Fibroblast of mammary gland (primary cell): ENCODE measurements at regions not wholly inside any gene's neighbourhood (a gene's known extent, or its start where the extent isn't known, plus 50 kb on each side); places are given as distances from the start of the nearest gene placed in this dataset.

Experiments used
- DNase-seq: peaks from one replicate; pipeline ENCODE4 v3.0.0-alpha.2; 2010; ENCODE audit warnings: low read depth
- H3K4me3 ChIP-seq: 2 replicates; pipeline ENCODE4 v1.5.1; 2011; ENCODE audit warnings: low read depth, mild to moderate bottlenecking, low read length, moderate library complexity; ENCODE audit not compliant: control insufficient read depth
- TF ChIP-seq, protein P1 (sequence below): conservative IDR thresholded peaks from 2 replicates; pipeline ENCODE4 v1.5.1; 2011; ENCODE audit warnings: low read depth, low read length, inconsistent platforms; ENCODE audit not compliant: control insufficient read depth, insufficient read depth

DNA sequence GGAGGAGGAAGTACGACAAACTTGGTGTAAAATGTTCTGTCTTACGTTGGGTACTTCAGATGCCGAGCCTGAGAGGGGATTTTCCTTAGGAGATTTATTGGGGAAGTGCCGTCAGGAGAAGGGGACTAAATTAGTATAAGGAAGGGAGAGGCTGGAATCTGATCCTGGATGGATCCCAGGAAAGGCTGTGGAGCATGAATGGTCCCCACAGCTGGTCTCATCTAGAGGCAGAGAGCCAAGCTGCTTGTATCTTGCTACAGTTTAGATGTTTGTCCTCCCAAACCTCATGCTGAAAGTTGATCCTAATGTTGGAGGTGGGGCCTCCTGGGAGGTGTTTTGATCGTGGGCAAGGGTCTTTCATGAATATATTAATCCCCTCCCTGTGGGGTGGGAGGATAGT, 798.4 kb upstream of the EEF2KMT start:
- H3K4me3 ChIP-seq = no peak overlapping the region
- no peak for DNase-seq
- TF ChIP-seq, protein P1, sequence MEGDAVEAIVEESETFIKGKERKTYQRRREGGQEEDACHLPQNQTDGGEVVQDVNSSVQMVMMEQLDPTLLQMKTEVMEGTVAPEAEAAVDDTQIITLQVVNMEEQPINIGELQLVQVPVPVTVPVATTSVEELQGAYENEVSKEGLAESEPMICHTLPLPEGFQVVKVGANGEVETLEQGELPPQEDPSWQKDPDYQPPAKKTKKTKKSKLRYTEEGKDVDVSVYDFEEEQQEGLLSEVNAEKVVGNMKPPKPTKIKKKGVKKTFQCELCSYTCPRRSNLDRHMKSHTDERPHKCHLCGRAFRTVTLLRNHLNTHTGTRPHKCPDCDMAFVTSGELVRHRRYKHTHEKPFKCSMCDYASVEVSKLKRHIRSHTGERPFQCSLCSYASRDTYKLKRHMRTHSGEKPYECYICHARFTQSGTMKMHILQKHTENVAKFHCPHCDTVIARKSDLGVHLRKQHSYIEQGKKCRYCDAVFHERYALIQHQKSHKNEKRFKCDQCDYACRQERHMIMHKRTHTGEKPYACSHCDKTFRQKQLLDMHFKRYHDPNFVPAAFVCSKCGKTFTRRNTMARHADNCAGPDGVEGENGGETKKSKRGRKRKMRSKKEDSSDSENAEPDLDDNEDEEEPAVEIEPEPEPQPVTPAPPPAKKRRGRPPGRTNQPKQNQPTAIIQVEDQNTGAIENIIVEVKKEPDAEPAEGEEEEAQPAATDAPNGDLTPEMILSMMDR = no peak

DNA sequence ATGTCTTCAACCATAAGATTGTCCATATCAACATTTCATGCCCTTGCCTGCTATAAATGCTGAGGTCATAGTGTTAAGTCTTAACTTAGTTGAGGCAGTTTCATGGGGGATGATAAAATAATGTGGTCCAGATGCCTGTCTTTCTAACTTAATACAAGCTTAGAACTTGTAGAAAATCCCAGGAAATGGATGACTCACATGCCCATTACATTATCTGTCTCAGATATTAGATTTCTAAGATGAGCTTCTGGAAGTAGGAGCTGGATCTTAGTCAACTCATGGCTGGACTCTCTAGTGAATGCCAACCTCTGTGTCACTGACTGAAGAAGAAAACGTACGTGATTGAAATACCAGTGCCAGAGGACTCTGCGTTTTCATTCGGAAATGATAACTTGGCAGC, 797.5 kb upstream of the EEF2KMT start:
- TF ChIP-seq, protein P1 = no peak
- H3K4me3 ChIP-seq = no peak overlapping the region
- DNase-seq = no peak

DNA sequence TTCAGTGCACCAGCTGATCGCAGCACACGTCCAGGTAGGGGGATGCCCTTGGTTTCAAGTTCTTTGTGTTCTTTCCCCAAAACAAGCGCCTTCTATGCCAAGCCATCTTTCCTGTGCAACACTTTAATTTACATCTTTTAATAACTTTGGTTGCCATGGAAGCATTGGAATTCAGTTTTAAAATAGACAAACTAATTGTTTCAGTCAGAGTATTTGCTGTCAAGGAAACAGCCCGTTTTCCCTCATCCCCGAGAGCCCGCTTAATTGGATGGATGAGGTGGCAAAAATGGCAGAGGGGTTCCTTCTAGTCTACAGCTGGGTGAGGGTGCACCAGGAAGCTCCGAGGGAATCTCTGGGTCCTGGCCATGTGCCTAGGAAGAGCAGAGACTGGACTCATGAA, 793.7 kb upstream of the EEF2KMT start:
- no peak for DNase-seq
- H3K4me3 ChIP-seq = no peak overlapping the region
- TF ChIP-seq, protein P1 = no peak

DNA sequence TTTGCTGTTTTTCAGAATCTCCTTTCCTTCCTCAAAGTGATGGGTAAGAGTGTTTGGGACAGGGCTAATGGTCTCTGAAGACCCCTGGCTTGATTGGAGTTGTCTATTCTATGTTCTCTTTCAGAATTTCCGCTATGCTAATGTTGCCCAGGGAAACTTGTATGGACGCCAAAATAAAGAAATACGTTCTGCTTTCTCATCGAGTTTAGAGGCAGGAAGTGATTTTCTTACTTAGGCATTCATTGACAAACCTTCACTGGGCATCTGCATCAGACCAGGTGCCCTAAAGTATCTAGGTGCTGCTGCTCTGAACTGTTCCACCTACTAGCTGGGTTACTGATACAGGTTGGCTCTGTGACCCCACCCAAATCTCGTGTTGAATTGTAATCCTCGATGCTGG, 787.9 kb upstream of the EEF2KMT start:
- DNase-seq = no peak
- TF ChIP-seq, protein P1 = no peak
- no peak overlapping the region for H3K4me3 ChIP-seq

DNA sequence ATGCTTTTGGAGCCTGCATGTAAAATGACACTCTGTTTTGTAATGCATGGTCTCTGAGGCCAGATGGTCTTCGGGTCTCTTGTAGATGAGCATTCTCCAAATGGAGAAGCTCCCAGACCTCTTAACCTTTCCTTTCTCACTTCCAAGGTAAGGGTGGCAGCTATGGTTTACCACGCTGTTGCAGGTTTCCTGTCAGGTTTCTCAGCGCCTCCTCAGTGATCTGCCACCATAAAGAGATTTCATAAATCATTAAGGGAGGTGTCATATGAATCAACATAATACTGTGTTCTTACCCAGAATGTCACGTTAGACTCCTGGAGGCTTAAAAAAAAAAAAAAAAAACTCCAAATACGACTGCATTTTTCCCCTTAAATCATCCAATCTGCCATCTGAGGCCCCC, 787.4 kb upstream of the EEF2KMT start:
- TF ChIP-seq, protein P1 = no peak
- no peak overlapping the region for H3K4me3 ChIP-seq
- DNase-seq = no peak

DNA sequence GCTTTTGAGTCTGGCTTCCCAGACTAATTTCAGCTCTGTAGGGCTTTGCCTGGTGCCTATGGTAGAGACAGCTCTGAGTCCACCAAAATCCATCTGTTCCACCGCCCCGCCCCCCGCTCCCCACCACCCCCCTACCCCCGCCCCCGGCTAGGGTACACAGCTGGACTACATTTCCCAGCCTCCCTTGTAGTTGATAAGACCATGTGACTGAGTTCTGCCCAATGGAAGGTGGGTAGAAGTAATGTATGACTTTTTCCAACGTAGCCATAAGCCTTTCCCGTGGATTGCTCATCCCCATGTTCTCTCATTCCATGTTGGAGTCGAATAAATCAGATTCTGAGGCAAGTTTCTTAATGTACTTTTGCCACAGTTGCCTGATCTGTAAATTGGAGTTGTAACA, 786.7 kb upstream of the EEF2KMT start:
- DNase-seq = no peak
- no peak overlapping the region for H3K4me3 ChIP-seq
- TF ChIP-seq, protein P1 = no peak

DNA sequence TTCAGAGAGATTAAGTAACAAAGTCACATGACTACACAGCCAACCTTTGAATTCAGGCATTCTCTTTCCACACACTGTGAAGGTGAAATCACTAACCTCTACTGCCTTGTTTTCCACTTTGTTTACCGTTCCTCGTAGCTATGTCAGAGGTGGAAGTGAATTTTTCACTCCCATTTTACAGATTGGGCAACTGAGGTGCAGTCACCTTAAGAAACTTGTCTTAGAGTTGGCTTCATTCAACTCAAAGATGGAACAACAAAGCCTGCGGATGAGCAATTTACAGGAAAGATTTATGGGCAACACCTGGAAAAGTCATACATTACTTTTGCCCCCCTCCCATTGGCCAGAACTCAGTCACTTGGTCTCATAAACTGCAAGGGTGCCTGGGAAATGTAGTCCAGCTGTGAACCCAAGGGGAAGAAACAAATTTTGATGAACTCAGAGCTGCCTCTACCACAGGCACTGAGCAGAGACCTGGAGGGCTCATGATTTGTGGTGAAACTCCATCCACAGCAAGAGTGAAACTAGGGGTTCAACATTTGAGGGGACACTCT, 784.6 kb upstream of the EEF2KMT start:
- TF ChIP-seq, protein P1 = no peak
- no peak overlapping the region for H3K4me3 ChIP-seq
- no peak for DNase-seq
